Keratinocyte (primary cell): ENCODE measurements at regions not wholly inside any gene's neighbourhood (a gene's known extent, or its start where the extent isn't known, plus 50 kb on each side); places are given as distances from the start of the nearest gene placed in this dataset.

Experiments used
- DNase-seq: peaks from one replicate; pipeline ENCODE4 v3.0.0-alpha.2; 2011; ENCODE audit warnings: low read depth, missing footprints, low spot score
- FAIRE-seq: peaks from 2 replicates; lab custom pipeline; 2011; peaks lifted over from hg19 to GRCh38; lab: Jason Lieb, UNC
- H2AFZ ChIP-seq: 2 replicates; pipeline ENCODE4 v1.6.0; 2012; ENCODE audit warnings: low read length, control low read depth, inconsistent platforms; ENCODE audit not compliant: control insufficient read depth
- H3K27ac ChIP-seq: 2 replicates; pipeline ENCODE4 v1.5.1; 2011; ENCODE audit warnings: low read length; ENCODE audit not compliant: control insufficient read depth, insufficient read depth
- H3K27me3 ChIP-seq: 3 replicates; pipeline ENCODE4 v1.6.0; 2011; ENCODE audit warnings: low read length; ENCODE audit not compliant: control insufficient read depth, insufficient read depth; ENCODE audit errors: extremely low read depth
- H3K36me3 ChIP-seq, 2 experiments: 2 replicates in 1 of 2; 3 replicates in 1 of 2; pipeline ENCODE4 v1.5.1; 2011; ENCODE audit warnings: low read length in 2 of 2, mild to moderate bottlenecking in 1 of 2; ENCODE audit not compliant: control insufficient read depth in 2 of 2, insufficient read depth in 2 of 2; ENCODE audit errors: extremely low read depth in 1 of 2
- H3K4me1 ChIP-seq: 3 replicates; pipeline ENCODE4 v1.5.1; 2011; ENCODE audit warnings: low read length; ENCODE audit not compliant: control insufficient read depth, insufficient read depth; ENCODE audit errors: extremely low read depth
- H3K4me2 ChIP-seq: 3 replicates; pipeline ENCODE4 v1.6.0; 2011; ENCODE audit warnings: low read depth, low read length; ENCODE audit not compliant: control insufficient read depth, insufficient read depth; ENCODE audit errors: extremely low read depth
- H3K4me3 ChIP-seq, 3 experiments: fragments of 200-600 bp in 1 of 3; sonication (generic) in 1 of 3; 2 replicates in 2 of 3; 3 replicates in 1 of 3; pipeline ENCODE4 v1.5.1; 2011 to 2016; ENCODE audit warnings: low read length in 3 of 3, mild to moderate bottlenecking in 3 of 3, control low read depth in 2 of 3, inconsistent platforms in 1 of 3, low read depth in 1 of 3, mixed read lengths in 1 of 3, mixed run types in 1 of 3, moderate library complexity in 1 of 3; ENCODE audit not compliant: control insufficient read depth in 2 of 3, insufficient read depth in 2 of 3; ENCODE audit errors: extremely low read depth in 1 of 3
- H3K79me2 ChIP-seq: 2 replicates; pipeline ENCODE4 v1.6.0; 2012; ENCODE audit warnings: low read length; ENCODE audit not compliant: control insufficient read depth, insufficient read depth
- H3K9ac ChIP-seq: 3 replicates; pipeline ENCODE4 v1.6.0; 2011; ENCODE audit warnings: low read length; ENCODE audit not compliant: control insufficient read depth, insufficient read depth; ENCODE audit errors: extremely low read depth
- H3K9me1 ChIP-seq: 3 replicates; pipeline ENCODE4 v1.6.0; 2011; ENCODE audit warnings: low read length; ENCODE audit not compliant: control insufficient read depth, insufficient read depth; ENCODE audit errors: extremely low read depth
- H3K9me3 ChIP-seq: 2 replicates; pipeline ENCODE4 v1.5.1; 2012; ENCODE audit warnings: low read depth, low read length; ENCODE audit not compliant: control insufficient read depth
- H4K20me1 ChIP-seq: 3 replicates; pipeline ENCODE4 v1.6.0; 2011; ENCODE audit warnings: low read length; ENCODE audit not compliant: control insufficient read depth, insufficient read depth; ENCODE audit errors: extremely low read depth
- CTCF ChIP-seq, 3 experiments: IDR thresholded peaks in 1 of 3; conservative IDR thresholded peaks in 1 of 3; optimal IDR thresholded peaks in 1 of 3; 2 replicates in 2 of 3; 3 replicates in 1 of 3; pipeline versions ENCODE3 to v1.5.1; 2011; ENCODE audit warnings: low read length in 3 of 3, mild to moderate bottlenecking in 3 of 3, moderate library complexity in 2 of 3, control low read depth in 1 of 3, inconsistent platforms in 1 of 3; ENCODE audit not compliant: insufficient read depth in 2 of 3; ENCODE audit errors: extremely low read depth in 1 of 3
- EZH2 ChIP-seq: IDR thresholded peaks from one replicate; pipeline ENCODE4 v1.6.1; 2012; ENCODE audit warnings: inconsistent platforms, mild to moderate bottlenecking, low read length, moderate library complexity
- dilution Hi-C: fragments of 300-500 bp; cut with MboI; formaldehyde crosslinking; loops from one replicate; pipeline ENCODE4 v1.7.0; 2020; ENCODE audit warnings: low sequenced_read_pairs; ENCODE audit not compliant: extremely low pct_ligation_motif_present

- Histone ChIP-seq H3K79me2 (no peaks in the 10 kb centered on the region), H3K27me3 (no peaks in the 10 kb centered on the region), H3K4me2 (no peak overlapping the region), H2AFZ (no peak overlapping the region), H3K36me3 (no peaks in the 10 kb centered on the region), H3K9ac (no peak overlapping the region), H3K9me1 (no peaks in the 10 kb centered on the region), H4K20me1 (no peaks in the 10 kb centered on the region), H3K27ac (no peak overlapping the region), H3K4me3 (no peak overlapping the region), H3K9me3 (no peaks in the 10 kb centered on the region), H3K4me1 (peaks cover 23% of the 10 kb centered on the region)
- no peak for DNase-seq
- dilution Hi-C loops, result loop anchor here (25.0 kb wide), 1 partner anchor 100 kb away; no protein-coding TSS in a partner anchor
- no peak for TF ChIP-seq CTCF (optimal IDR thresholded peaks at IDR 0.05 in 1 of 3, IDR thresholded peaks at IDR 0.05 in 1 of 3, conservative IDR thresholded peaks at IDR 0.05 in 1 of 3; ENCODE audit: extremely low read depth in 1 of 3, insufficient read depth in 2 of 3, low read length in 3 of 3)
- no peak for TF ChIP-seq EZH2
- no peak for FAIRE-seq
Observed at GRCh38 chr9:107212613-107213012, 70.5 kb upstream of the RAD23B start.

GRCh38 chr9:107213080-107213479 lies 70.0 kb upstream of the RAD23B start:
- H3K27ac ChIP-seq, result no peak overlapping the region
- H3K4me2 ChIP-seq, result peak overlapping the region; percentile 25
- DNase-seq (no peak), FAIRE-seq (no peak)
- no peaks in the 10 kb centered on the region for H3K9me3 ChIP-seq
- no peak overlapping the region for H2AFZ ChIP-seq
- no peak overlapping the region for H3K9ac ChIP-seq
- H4K20me1 ChIP-seq, result no peaks in the 10 kb centered on the region
- no peaks in the 10 kb centered on the region for H3K9me1 ChIP-seq
- dilution Hi-C loops, result loop anchor here (25.0 kb wide), 1 partner anchor 99 kb away; no protein-coding TSS in a partner anchor
- no peaks in the 10 kb centered on the region for H3K27me3 ChIP-seq
- no peak overlapping the region for H3K4me3 ChIP-seq
- H3K36me3 ChIP-seq, result no peaks in the 10 kb centered on the region
- peaks cover 23% of the 10 kb centered on the region for H3K4me1 ChIP-seq
- no peak for TF ChIP-seq CTCF (optimal IDR thresholded peaks at IDR 0.05 in 1 of 3, IDR thresholded peaks at IDR 0.05 in 1 of 3, conservative IDR thresholded peaks at IDR 0.05 in 1 of 3; ENCODE audit: extremely low read depth in 1 of 3, insufficient read depth in 2 of 3, low read length in 3 of 3)
- TF ChIP-seq EZH2, result no peak
- no peaks in the 10 kb centered on the region for H3K79me2 ChIP-seq
